Amniotic stem cell (primary cell): ENCODE measurements at regions not wholly inside any gene's neighbourhood (a gene's known extent, or its start where the extent isn't known, plus 50 kb on each side); places are given as distances from the start of the nearest gene placed in this dataset.
"Not testable (repeated sequence)": the region's sequence is repeated elsewhere in the genome, so short reads cannot be mapped to it uniquely, and the experiment has no call there.

Experiments used
- DNase-seq: peaks from one replicate; lab custom pipeline; 2025; lab: John Stamatoyannopoulos, UW

GRCh38 chr4:53866055-53866454 is 198.3 kb downstream of the CHIC2 start:
- DNase-seq: no peak

GRCh38 chr4:53865054-53865453 is 199.4 kb downstream of the CHIC2 start:
- no peak for DNase-seq

- DNase-seq: no peak
These were observed 200.6 kb downstream of the CHIC2 start for GRCh38 chr4:53863736-53864365.

GRCh38 chr4:53863158-53863557 is 201.2 kb downstream of the CHIC2 start:
- DNase-seq: no peak

- peak; percentile 39 for DNase-seq
These were observed 202.4 kb downstream of the CHIC2 start for GRCh38 chr4:53861856-53862610.

GRCh38 chr4:53859305-53859704 is 205.1 kb downstream of the CHIC2 start:
- no peak for DNase-seq

GRCh38 chr4:53858744-53859143 is 205.7 kb downstream of the CHIC2 start:
- no peak for DNase-seq

GRCh38 chr4:53855581-53856250 is 208.7 kb downstream of the CHIC2 start:
- no peak for DNase-seq

- DNase-seq: no peak
These were observed 209.3 kb downstream of the CHIC2 start for GRCh38 chr4:53854991-53855568.

GRCh38 chr4:53852343-53852742 is 212.1 kb downstream of the CHIC2 start:
- no peak for DNase-seq

GRCh38 chr4:53847965-53848364 is 216.4 kb downstream of the CHIC2 start:
- no peak for DNase-seq

GRCh38 chr4:53844551-53844950 is 219.9 kb downstream of the CHIC2 start:
- DNase-seq: no peak

- DNase-seq: no peak
These were observed 220.3 kb downstream of the CHIC2 start for GRCh38 chr4:53844133-53844532.

- DNase-seq: no peak
These were observed 222.7 kb downstream of the CHIC2 start for GRCh38 chr4:53841711-53842110.

GRCh38 chr4:53840643-53841042 is 223.8 kb downstream of the CHIC2 start:
- DNase-seq: no peak

- not testable (repeated sequence) for DNase-seq
These were observed 231.0 kb downstream of the CHIC2 start for GRCh38 chr4:53833302-53834003.

- DNase-seq: no peak
These were observed 231.9 kb downstream of the CHIC2 start for GRCh38 chr4:53832549-53832948.

GRCh38 chr4:53830511-53830910 is 233.9 kb downstream of the CHIC2 start:
- no peak for DNase-seq

GRCh38 chr4:53821179-53821851 is 230.0 kb upstream of the LNX1 start:
- DNase-seq: no peak

- DNase-seq: no peak
These were observed 226.8 kb upstream of the LNX1 start for GRCh38 chr4:53818104-53818503.

GRCh38 chr4:53816561-53816960 is 225.3 kb upstream of the LNX1 start:
- DNase-seq: no peak

GRCh38 chr4:53815281-53815680 is 224.0 kb upstream of the LNX1 start:
- DNase-seq: no peak
